ENCODE measurements at regions not wholly inside any gene's neighbourhood (a gene's known extent, or its start where the extent isn't known, plus 50 kb on each side); places are given as distances from the start of the nearest gene placed in this dataset.

DNA sequence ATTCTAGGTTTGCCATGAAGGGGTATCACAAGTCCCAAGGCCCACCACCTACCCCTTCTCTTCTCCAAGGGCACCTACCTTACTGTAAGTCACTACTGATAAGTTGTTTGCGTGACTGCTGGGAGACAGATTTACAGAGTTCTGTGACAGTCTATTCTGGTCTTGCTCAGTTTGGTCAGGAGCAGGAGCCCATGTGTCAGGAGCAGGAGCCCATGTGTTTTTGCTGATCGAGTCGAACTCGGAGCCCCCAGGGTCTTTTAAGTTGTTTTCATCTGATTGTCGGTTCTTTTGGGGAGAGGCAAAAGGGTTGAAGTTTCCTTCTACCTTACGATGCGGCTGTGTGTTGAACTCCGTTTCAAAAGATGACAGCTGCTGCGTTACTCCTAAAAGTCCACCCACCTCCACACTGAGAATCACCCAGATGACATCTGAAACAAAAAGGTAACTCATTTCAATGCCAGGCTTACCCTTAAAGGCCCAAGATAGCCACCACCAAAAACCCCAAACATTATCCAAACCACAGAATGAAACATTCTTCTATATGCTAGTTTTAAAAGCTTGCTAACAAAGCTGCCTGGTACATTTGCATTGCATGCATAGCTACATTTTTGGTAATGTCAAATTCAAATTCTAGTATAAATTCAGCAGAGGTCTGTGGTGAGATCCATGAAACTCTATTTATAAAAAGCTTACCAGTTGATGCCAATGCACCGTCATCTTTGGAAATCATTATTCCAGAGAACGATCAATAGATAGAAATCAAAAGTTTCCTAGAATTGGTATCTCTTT, 50.5 kb upstream of the SPDEF start:
- TF ChIP-seq CTCF (IDR thresholded peaks at IDR 0.05) (no peak), POLR2A (IDR thresholded peaks at IDR 0.05) (no peak)

Data from thyroid gland (tissue), 4 donors.